ENCODE measurements at regions not wholly inside any gene's neighbourhood (a gene's known extent, or its start where the extent isn't known, plus 50 kb on each side); places are given as distances from the start of the nearest gene placed in this dataset.
"Not testable (repeated sequence)": the region's sequence is repeated elsewhere in the genome, so short reads cannot be mapped to it uniquely, and the experiment has no call there.

DNA sequence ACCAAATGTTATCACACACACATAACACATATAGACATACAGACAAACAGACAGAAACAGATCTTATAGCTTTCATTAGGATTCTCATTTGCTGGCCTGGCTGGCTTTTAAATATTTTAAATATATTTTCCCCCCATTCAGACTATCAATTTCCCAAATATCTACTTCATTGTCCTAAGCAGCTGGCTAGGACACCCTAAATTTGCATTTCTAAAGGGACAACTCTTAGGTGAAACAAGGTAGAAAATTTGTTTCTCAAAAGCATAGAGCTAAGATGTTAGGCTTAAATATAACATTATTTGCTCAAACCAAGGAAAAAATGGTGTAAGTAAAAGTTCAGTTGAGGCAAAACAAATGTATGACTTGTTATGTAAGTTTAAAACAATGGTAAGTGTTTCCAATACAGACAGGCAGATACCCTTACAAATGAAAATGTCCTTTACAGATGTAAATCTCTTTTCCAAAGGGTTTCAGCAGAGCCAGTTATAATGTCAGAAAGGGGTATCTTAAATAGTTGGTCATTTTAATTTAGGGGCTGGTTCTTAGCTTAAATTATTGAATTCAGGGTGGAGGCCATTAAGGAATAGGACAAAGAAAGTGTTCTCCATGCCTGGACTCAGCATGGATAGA lies 522.8 kb downstream of the DMRTA1 start:
- no peak for TF ChIP-seq POLR2A (IDR thresholded peaks at IDR 0.05)
- TF ChIP-seq, protein P1, sequence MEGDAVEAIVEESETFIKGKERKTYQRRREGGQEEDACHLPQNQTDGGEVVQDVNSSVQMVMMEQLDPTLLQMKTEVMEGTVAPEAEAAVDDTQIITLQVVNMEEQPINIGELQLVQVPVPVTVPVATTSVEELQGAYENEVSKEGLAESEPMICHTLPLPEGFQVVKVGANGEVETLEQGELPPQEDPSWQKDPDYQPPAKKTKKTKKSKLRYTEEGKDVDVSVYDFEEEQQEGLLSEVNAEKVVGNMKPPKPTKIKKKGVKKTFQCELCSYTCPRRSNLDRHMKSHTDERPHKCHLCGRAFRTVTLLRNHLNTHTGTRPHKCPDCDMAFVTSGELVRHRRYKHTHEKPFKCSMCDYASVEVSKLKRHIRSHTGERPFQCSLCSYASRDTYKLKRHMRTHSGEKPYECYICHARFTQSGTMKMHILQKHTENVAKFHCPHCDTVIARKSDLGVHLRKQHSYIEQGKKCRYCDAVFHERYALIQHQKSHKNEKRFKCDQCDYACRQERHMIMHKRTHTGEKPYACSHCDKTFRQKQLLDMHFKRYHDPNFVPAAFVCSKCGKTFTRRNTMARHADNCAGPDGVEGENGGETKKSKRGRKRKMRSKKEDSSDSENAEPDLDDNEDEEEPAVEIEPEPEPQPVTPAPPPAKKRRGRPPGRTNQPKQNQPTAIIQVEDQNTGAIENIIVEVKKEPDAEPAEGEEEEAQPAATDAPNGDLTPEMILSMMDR (IDR thresholded peaks at IDR 0.05) = no peak
- no peak for TF ChIP-seq POLR2AphosphoS5 (IDR thresholded peaks at IDR 0.05)
- H3K4me1 ChIP-seq (replicated peaks) = no peaks in the 10 kb centered on the region
- no peak for DNase-seq (ENCODE audit: low spot score)
- intact Hi-C loops (cut with DNase I) = no loop called here
- H3K4me3 ChIP-seq = no peak overlapping the region
- H3K36me3 ChIP-seq = no peaks in the 10 kb centered on the region
- H3K9me3 ChIP-seq = no peaks in the 10 kb centered on the region
- H3K27ac ChIP-seq = no peak overlapping the region
- no peaks in the 10 kb centered on the region for H3K27me3 ChIP-seq (replicated peaks; ENCODE audit: insufficient read depth)

DNA sequence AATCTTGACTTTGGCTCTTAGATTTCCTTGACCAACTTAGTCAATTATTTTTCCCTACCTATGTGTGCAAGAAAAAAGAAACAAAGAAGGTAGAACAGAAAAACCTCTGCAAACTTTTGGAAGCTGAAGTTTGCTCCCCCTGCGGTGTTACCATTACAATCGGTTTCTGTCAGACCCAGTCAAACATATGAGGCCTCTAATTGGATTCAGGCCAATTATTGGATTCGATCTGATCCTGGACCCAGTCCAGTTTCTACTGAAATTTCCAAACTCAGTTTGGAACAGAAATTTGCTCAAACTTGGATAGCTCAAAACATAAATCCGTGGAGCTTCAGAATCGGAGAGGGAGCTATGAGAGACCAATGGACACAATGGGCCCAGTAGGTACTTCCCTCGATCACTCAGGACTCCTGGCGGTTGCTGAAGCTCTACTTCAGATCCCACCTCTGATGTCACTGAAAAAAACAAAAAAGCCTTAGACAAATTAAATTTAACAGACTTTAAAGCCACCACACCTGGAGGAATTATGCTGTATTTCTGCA lies 523.9 kb downstream of the DMRTA1 start:
- Histone ChIP-seq H3K36me3 (no peaks in the 10 kb centered on the region), H3K27me3 (replicated peaks; ENCODE audit: insufficient read depth) (no peaks in the 10 kb centered on the region), H3K4me1 (replicated peaks) (no peaks in the 10 kb centered on the region), H3K9me3 (no peaks in the 10 kb centered on the region), H3K4me3 (no peak overlapping the region), H3K27ac (no peak overlapping the region)
- intact Hi-C loops (cut with DNase I) = no loop called here
- DNase-seq (ENCODE audit: low spot score) = no peak
- WGBS = 80% methylated on average over 7 of the region's 7 CpGs
- TF ChIP-seq POLR2A (IDR thresholded peaks at IDR 0.05) (no peak), POLR2AphosphoS5 (IDR thresholded peaks at IDR 0.05) (no peak)
- TF ChIP-seq, protein P1 (IDR thresholded peaks at IDR 0.05) = no peak

DNA sequence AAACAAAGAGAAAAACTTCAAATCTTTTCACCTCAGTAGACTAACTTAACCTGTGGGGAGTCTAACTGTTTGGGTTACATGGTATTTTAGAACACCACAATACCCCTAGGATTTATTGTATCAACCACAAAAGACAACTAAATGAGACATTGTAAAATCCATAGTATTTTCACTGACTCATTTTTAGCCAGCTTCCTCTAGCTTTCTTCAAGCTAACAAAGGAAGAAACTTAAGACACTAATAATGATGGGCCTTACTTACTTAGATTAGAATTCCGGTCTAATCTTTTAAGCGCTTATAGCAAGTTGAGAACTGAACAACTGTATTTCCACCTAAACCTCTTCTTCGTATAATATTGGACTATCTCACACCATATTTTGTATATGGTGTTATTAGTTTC lies 529.3 kb downstream of the DMRTA1 start:
- TF ChIP-seq, protein P1 (IDR thresholded peaks at IDR 0.05) = no peak
- TF ChIP-seq POLR2A (IDR thresholded peaks at IDR 0.05) = no peak
- TF ChIP-seq POLR2AphosphoS5 (IDR thresholded peaks at IDR 0.05) = no peak
- 94% methylated on average over 3 of the region's 3 CpGs for WGBS
- H3K27ac ChIP-seq = no peak overlapping the region
- no peaks in the 10 kb centered on the region for H3K9me3 ChIP-seq
- no peaks in the 10 kb centered on the region for H3K4me1 ChIP-seq (replicated peaks)
- H3K27me3 ChIP-seq (replicated peaks; ENCODE audit: insufficient read depth) = no peaks in the 10 kb centered on the region
- no peak overlapping the region for H3K4me3 ChIP-seq
- H3K36me3 ChIP-seq = no peaks in the 10 kb centered on the region
- DNase-seq (ENCODE audit: low spot score) = no peak
- intact Hi-C loops (cut with DNase I) = no loop called here

DNA sequence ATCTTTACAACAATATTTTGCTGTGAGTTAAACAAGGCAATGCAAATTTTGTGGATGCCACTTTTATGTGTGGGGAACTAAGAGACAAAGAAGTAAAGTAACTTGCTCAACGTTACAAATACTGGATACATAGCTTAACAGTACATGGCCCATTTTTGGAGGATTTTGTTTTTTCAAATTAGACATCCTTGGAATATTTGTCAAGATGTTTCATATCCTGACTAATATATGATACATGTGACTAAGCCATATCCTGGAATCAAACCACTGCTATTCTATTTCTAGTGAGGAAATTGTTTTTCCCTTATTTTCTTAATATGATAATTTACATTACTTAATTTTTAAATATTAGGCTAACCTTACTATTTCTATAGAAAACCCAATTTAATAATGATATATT lies 529.8 kb downstream of the DMRTA1 start:
- no peak overlapping the region for H3K4me3 ChIP-seq
- TF ChIP-seq POLR2A (IDR thresholded peaks at IDR 0.05) (no peak), POLR2AphosphoS5 (IDR thresholded peaks at IDR 0.05) (no peak)
- TF ChIP-seq, protein P1 (IDR thresholded peaks at IDR 0.05) = no peak
- no peaks in the 10 kb centered on the region for H3K36me3 ChIP-seq
- WGBS = 85% methylated on average over 1 of the region's 1 CpG
- no peaks in the 10 kb centered on the region for H3K27me3 ChIP-seq (replicated peaks; ENCODE audit: insufficient read depth)
- H3K9me3 ChIP-seq = no peaks in the 10 kb centered on the region
- no peak overlapping the region for H3K27ac ChIP-seq
- intact Hi-C loops (cut with DNase I) = no loop called here
- H3K4me1 ChIP-seq (replicated peaks) = no peaks in the 10 kb centered on the region
- no peak for DNase-seq (ENCODE audit: low spot score)

DNA sequence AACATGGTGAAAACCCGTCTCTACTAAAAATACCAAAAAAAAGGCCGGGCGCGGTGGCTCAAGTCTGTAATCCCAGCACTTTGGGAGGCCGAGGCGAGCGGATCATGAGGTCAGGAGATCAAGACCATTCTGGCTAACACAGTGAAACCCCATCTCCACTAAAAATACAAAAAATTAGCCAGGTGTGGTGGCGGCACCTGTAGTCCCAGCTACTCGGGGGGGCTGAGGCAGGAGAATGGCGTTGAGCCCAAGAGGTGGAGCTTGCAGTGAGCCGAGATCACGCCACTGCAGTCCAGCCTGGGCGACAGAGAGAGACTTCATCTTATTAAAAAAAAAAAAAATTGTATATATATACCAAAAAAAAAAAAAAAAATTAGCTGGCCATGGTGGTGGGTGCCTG lies 533.8 kb downstream of the DMRTA1 start:
- H3K36me3 ChIP-seq; H3K27me3 ChIP-seq (replicated peaks; ENCODE audit: insufficient read depth); H3K27ac ChIP-seq; H3K4me3 ChIP-seq; H3K9me3 ChIP-seq; DNase-seq (ENCODE audit: low spot score); H3K4me1 ChIP-seq (replicated peaks); intact Hi-C loops (cut with DNase I): not testable (repeated sequence)
- WGBS = 90% methylated on average over 13 of the region's 13 CpGs

Measured in prostate gland (tissue), 2 donors.